Natural killer cell (primary cell): ENCODE measurements at regions not wholly inside any gene's neighbourhood (a gene's known extent, or its start where the extent isn't known, plus 50 kb on each side); places are given as distances from the start of the nearest gene placed in this dataset.

Experiments
- ATAC-seq, 3 donors: fragments of 150-1000 bp in 2 of 3; fragments of 200-7000 bp in 1 of 3; cut with Tn5 transposase; 1 replicate in 1 of 3; 2 replicates in 2 of 3; pipeline ENCODE4 v1.10.0; 2021; ENCODE audit warnings: mild to moderate bottlenecking in 2 of 3, moderate library complexity in 2 of 3
- DNase-seq, 2 donors: peaks; one replicate each; pipeline versions ENCODE4 v3.0.0 to v3.0.0-alpha.2; 2013 to 2021; ENCODE audit warnings: mixed read lengths in 1 of 2
- H3K27ac ChIP-seq: one replicate; pipeline ENCODE4 v1.5.1; 2013; ENCODE audit warnings: mild to moderate bottlenecking, low read length
- H3K27me3 ChIP-seq: one replicate; pipeline ENCODE4 v1.6.1; 2013; ENCODE audit warnings: low read length; ENCODE audit not compliant: control insufficient read depth, insufficient read depth
- H3K36me3 ChIP-seq: one replicate; pipeline ENCODE4 v1.6.1; 2013; ENCODE audit warnings: low read length; ENCODE audit not compliant: control insufficient read depth, insufficient read depth
- H3K4me1 ChIP-seq: one replicate; pipeline ENCODE4 v1.6.1; 2013; ENCODE audit warnings: low read length; ENCODE audit not compliant: control insufficient read depth, insufficient read depth
- H3K4me3 ChIP-seq: one replicate; pipeline ENCODE4 v1.5.1; 2013; ENCODE audit warnings: low read length
- H3K9me3 ChIP-seq: one replicate; pipeline ENCODE4 v1.6.1; 2013; ENCODE audit warnings: low read length; ENCODE audit not compliant: control insufficient read depth, insufficient read depth
- H3K27ac Mint-ChIP-seq, 2 donors: one replicate each; pipeline ENCODE4 v1.8.0; 2022; ENCODE audit warnings: mild to moderate bottlenecking in 2 of 2, mixed read lengths in 2 of 2, moderate library complexity in 1 of 2
- H3K27me3 Mint-ChIP-seq, 2 donors: one replicate each; pipeline ENCODE4 v1.8.0; 2022; ENCODE audit warnings: low read depth in 2 of 2, mixed read lengths in 2 of 2
- H3K36me3 Mint-ChIP-seq: one replicate; pipeline ENCODE4 v1.8.0; 2022; ENCODE audit warnings: mixed read lengths
- H3K4me1 Mint-ChIP-seq, 2 donors: one replicate each; pipeline ENCODE4 v1.8.0; 2022; ENCODE audit warnings: mixed read lengths in 2 of 2
- H3K4me3 Mint-ChIP-seq: one replicate; pipeline ENCODE4 v1.8.0; 2022; ENCODE audit warnings: mild to moderate bottlenecking, moderate library complexity, mixed read lengths
- H3K9me3 Mint-ChIP-seq, 2 donors: one replicate each; pipeline ENCODE4 v1.8.0; 2022; ENCODE audit warnings: mixed read lengths in 2 of 2
- CTCF ChIP-seq: fragments of 200-600 bp; IDR thresholded peaks from one replicate; pipeline ENCODE4 v1.8.0; 2022; ENCODE audit warnings: antibody characterized with exemption
- WGBS: methylation state at CpG from one replicate; pipeline ENCODE4 v1.1.7; 2013; ENCODE audit warnings: missing lambda C conversion rate; ENCODE audit not compliant: insufficient coverage; 5-methylcytosine and 5-hydroxymethylcytosine counted together
- intact Hi-C: fragments of 100-400 bp; cut with micrococcal nuclease; formaldehyde crosslinking; loops from one replicate; pipeline ENCODE4 v1.14.2; 2022

GRCh38 chr13:111518161-111518792 lies 197.8 kb downstream of the TEX29 start:
- H3K9me3 ChIP-seq: no peaks in the 10 kb centered on the region

GRCh38 chr13:111519041-111519440 lies 198.6 kb downstream of the TEX29 start:
- WGBS: 82% methylated on average over 8 of the region's 8 CpGs
- H3K4me1 ChIP-seq: no peaks in the 10 kb centered on the region
- no peak for TF ChIP-seq CTCF
- no peak overlapping the region for H3K27ac Mint-ChIP-seq
- H3K36me3 Mint-ChIP-seq: no peaks in the 10 kb centered on the region
- no peaks in the 10 kb centered on the region for H3K27me3 ChIP-seq
- no peaks in the 10 kb centered on the region for H3K36me3 ChIP-seq
- DNase-seq (no peak), ATAC-seq (no peak)
- no peaks in the 10 kb centered on the region for H3K9me3 Mint-ChIP-seq
- no peak overlapping the region for H3K27ac ChIP-seq
- no peak overlapping the region for H3K4me3 ChIP-seq
- peaks cover 0 to 5% of the 10 kb centered on the region in 2 donors for H3K27me3 Mint-ChIP-seq
- intact Hi-C loops: no loop called here
- no peak overlapping the region for H3K4me3 Mint-ChIP-seq
- no peaks in the 10 kb centered on the region for H3K9me3 ChIP-seq
- no peaks in the 10 kb centered on the region for H3K4me1 Mint-ChIP-seq

More at GRCh38 chr13:111518161-111518792, 197.8 kb downstream of the TEX29 start:
- no peak overlapping the region for H3K27ac Mint-ChIP-seq
- no peaks in the 10 kb centered on the region for H3K36me3 Mint-ChIP-seq
- H3K27me3 Mint-ChIP-seq: peaks cover 0 to 5% of the 10 kb centered on the region in 2 donors
- 87% methylated on average over 19 of the region's 24 CpGs for WGBS
- no peaks in the 10 kb centered on the region for H3K9me3 Mint-ChIP-seq
- H3K4me3 Mint-ChIP-seq: no peak overlapping the region
- ATAC-seq: no peak
- DNase-seq: no peak
- no peak overlapping the region for H3K27ac ChIP-seq
- no peak overlapping the region for H3K4me3 ChIP-seq
- no peaks in the 10 kb centered on the region for H3K4me1 Mint-ChIP-seq
- H3K36me3 ChIP-seq: no peaks in the 10 kb centered on the region
- no peaks in the 10 kb centered on the region for H3K4me1 ChIP-seq
- no peaks in the 10 kb centered on the region for H3K27me3 ChIP-seq
- TF ChIP-seq CTCF: no peak
- intact Hi-C loops: no loop called here

GRCh38 chr13:111519490-111520170 lies 199.2 kb downstream of the TEX29 start:
- Mint-ChIP-seq H3K27me3 (peaks cover 0 to 5% of the 10 kb centered on the region in 2 donors), H3K9me3 (no peaks in the 10 kb centered on the region), H3K36me3 (no peaks in the 10 kb centered on the region), H3K27ac (no peak overlapping the region), H3K4me1 (no peaks in the 10 kb centered on the region), H3K4me3 (no peak overlapping the region)
- no peak overlapping the region for H3K27ac ChIP-seq
- H3K27me3 ChIP-seq: no peaks in the 10 kb centered on the region
- no peak for ATAC-seq
- no peak for DNase-seq
- no peak overlapping the region for H3K4me3 ChIP-seq
- H3K9me3 ChIP-seq: no peaks in the 10 kb centered on the region
- H3K36me3 ChIP-seq: no peaks in the 10 kb centered on the region
- no peak for TF ChIP-seq CTCF
- intact Hi-C loops: no loop called here
- WGBS: 90% methylated on average over 25 of the region's 25 CpGs
- H3K4me1 ChIP-seq: no peaks in the 10 kb centered on the region
